Panc1 (cell line): ENCODE measurements at regions not wholly inside any gene's neighbourhood (a gene's known extent, or its start where the extent isn't known, plus 50 kb on each side); places are given as distances from the start of the nearest gene placed in this dataset.

Experiments used
- ATAC-seq: fragments of 200-7000 bp; cut with Tn5 transposase; 2 replicates; pipeline ENCODE4 v1.9.1; 2020; ENCODE audit warnings: mild to moderate bottlenecking, moderate library complexity
- BruUV-seq: library from RNA; stranded (reverse); fragments of 400-500 nt; replicated peaks from 2 replicates; lab custom pipeline; 2021; lab: Mats Ljungman, UMichigan
- CTCF ChIA-PET: fragments of 300-600 bp; sonication (Branson Sonifier 250); formaldehyde crosslinking; loops from one replicate; lab custom pipeline; 2022; ENCODE audit warnings: antibody characterized with exemption; lab: Charles Lee
- POLR2A ChIA-PET: fragments of 300-600 bp; sonication (Branson Sonifier 250); formaldehyde crosslinking; loops from one replicate; lab custom pipeline; 2022; ENCODE audit warnings: antibody characterized with exemption; lab: Charles Lee
- DNase-seq: peaks from one replicate; pipeline ENCODE4 v3.0.0-alpha.2; 2010; ENCODE audit warnings: low read depth, low spot score
- H3K27ac ChIP-seq: 2 replicates; pipeline ENCODE4 v1.5.1; 2011; ENCODE audit warnings: mild to moderate bottlenecking, low read length, inconsistent platforms
- H3K27me3 ChIP-seq: fragments of 200-500 bp; sonication (Bioruptor generic); 2 replicates; pipeline ENCODE4 v1.6.0; 2014; ENCODE audit warnings: low read length, inconsistent platforms; ENCODE audit not compliant: control insufficient read depth, insufficient read depth
- H3K36me3 ChIP-seq: fragments of 200-500 bp; sonication (Bioruptor generic); 2 replicates; pipeline ENCODE4 v1.5.1; 2014; ENCODE audit warnings: inconsistent platforms, mild to moderate bottlenecking, low read length, moderate library complexity; ENCODE audit not compliant: control insufficient read depth, insufficient read depth
- H3K4me1 ChIP-seq: 2 replicates; pipeline ENCODE4 v1.5.1; 2011; ENCODE audit warnings: inconsistent platforms, mild to moderate bottlenecking, low read length, moderate library complexity; ENCODE audit not compliant: control insufficient read depth, insufficient read depth
- H3K4me3 ChIP-seq, 2 experiments: 2 replicates each; pipeline ENCODE4 v1.5.1; 2011 to 2012; ENCODE audit warnings: low read depth in 2 of 2, low read length in 2 of 2, mild to moderate bottlenecking in 2 of 2, inconsistent platforms in 1 of 2, moderate library complexity in 1 of 2
- H3K9me3 ChIP-seq: fragments of 200-500 bp; sonication (Bioruptor generic); 2 replicates; pipeline ENCODE4 v1.5.1; 2014; ENCODE audit warnings: low read depth, mild to moderate bottlenecking, inconsistent platforms, low read length, moderate library complexity; ENCODE audit not compliant: control insufficient read depth, insufficient read depth
- CTCF ChIP-seq: fragments of 450-650 bp; IDR thresholded peaks from 2 replicates; pipeline ENCODE4 v1.5.1; 2017; ENCODE audit warnings: mild to moderate bottlenecking
- POLR2AphosphoS5 ChIP-seq: IDR thresholded peaks from 2 replicates; pipeline ENCODE4 v1.6.1; 2012; ENCODE audit warnings: mild to moderate bottlenecking, low read depth, low read length, moderate library complexity
- REST ChIP-seq, 2 experiments: IDR thresholded peaks; 2 replicates each; pipeline ENCODE4 v1.6.1; 2011 to 2012; ENCODE audit warnings: low read depth in 2 of 2, control low read depth in 1 of 2, low read length in 1 of 2, mild to moderate bottlenecking in 1 of 2, moderate library complexity in 1 of 2; ENCODE audit not compliant: insufficient read depth in 1 of 2
- SIN3A ChIP-seq: IDR thresholded peaks from 2 replicates; pipeline ENCODE4 v1.6.1; 2012; ENCODE audit warnings: low read depth, mild to moderate bottlenecking, low read length, moderate library complexity, borderline replicate concordance; ENCODE audit not compliant: insufficient read depth
- TCF7L2 ChIP-seq: IDR thresholded peaks from 2 replicates; pipeline ENCODE4 v1.6.1; 2011; ENCODE audit warnings: mild to moderate bottlenecking, low read depth, low read length, inconsistent platforms
- in situ Hi-C: cut with HindIII; loops from 2 replicates; pipeline ENCODE4 v1.10.0; 2016; ENCODE audit warnings: low sequenced_read_pairs, low pct_unique_long_range_greater_than_20kb
- intact Hi-C: fragments of 100-400 bp; cut with micrococcal nuclease; formaldehyde crosslinking; loops from one replicate; pipeline ENCODE4 v1.10.0; 2022; ENCODE audit not compliant: unreplicated experiment

GRCh38 chr18:2390158-2390557 is 181.1 kb downstream of the METTL4 start:
- TF ChIP-seq POLR2AphosphoS5 (no peak), CTCF (no peak)
- peaks cover 10% of the 10 kb centered on the region; the same call in 1 of the 2 replicates for H3K9me3 ChIP-seq
- H3K36me3 ChIP-seq = no peaks in the 10 kb centered on the region; the same call in 1 of the 2 replicates
- intact Hi-C loops = no loop called here
- ChIA-PET CTCF (no interaction called here), POLR2A (no interaction called here)
- in situ Hi-C loops = no loop called here
- DNase-seq (no peak), ATAC-seq (no peak)
- no peak overlapping the region for H3K27ac ChIP-seq
- no peak overlapping the region for H3K4me3 ChIP-seq
- H3K4me1 ChIP-seq = no peaks in the 10 kb centered on the region
- no peaks in the 10 kb centered on the region for H3K27me3 ChIP-seq
- no TSS peak for BruUV-seq

- POLR2A ChIA-PET = no interaction called here
Observed at GRCh38 chr18:2391470-2391869, 179.8 kb downstream of the METTL4 start.

More at GRCh38 chr18:2391470-2391869, 179.8 kb downstream of the METTL4 start:
- Histone ChIP-seq H3K9me3 (peaks cover 9% of the 10 kb centered on the region; the same call in 1 of the 2 replicates), H3K27ac (no peak overlapping the region), H3K27me3 (no peaks in the 10 kb centered on the region), H3K4me3 (no peak overlapping the region), H3K4me1 (no peaks in the 10 kb centered on the region), H3K36me3 (no peaks in the 10 kb centered on the region; the same call in 1 of the 2 replicates)
- no peak for DNase-seq
- in situ Hi-C loops (no loop called here), intact Hi-C loops (no loop called here)
- CTCF ChIA-PET = no interaction called here
- no peak for ATAC-seq
- TF ChIP-seq CTCF = no peak
- no peak for TF ChIP-seq SIN3A
- TF ChIP-seq TCF7L2 = no peak
- no peak for TF ChIP-seq REST (IDR thresholded peaks at IDR 0.05; ENCODE audit: insufficient read depth in 1 of 2, low read depth in 2 of 2, low read length in 1 of 2)
- TF ChIP-seq POLR2AphosphoS5 = no peak
- no TSS peak for BruUV-seq
